ENCODE measurements at regions not wholly inside any gene's neighbourhood (a gene's known extent, or its start where the extent isn't known, plus 50 kb on each side); places are given as distances from the start of the nearest gene placed in this dataset.

GRCh38 chr4:184300816-184301215 lies 83.1 kb upstream of the ENPP6 start:
- no peaks in the 10 kb centered on the region for H3F3A ChIP-seq (ENCODE audit: control insufficient read depth, insufficient read depth)
- no peaks in the 10 kb centered on the region for H3K36me3 ChIP-seq (ENCODE audit: control insufficient read depth, low read length)
- no peak for TF ChIP-seq EZH2phosphoT487 (IDR thresholded peaks at IDR 0.05; ENCODE audit: borderline replicate concordance, low read length)
- no peak for TF ChIP-seq CTCF (IDR thresholded peaks at IDR 0.05; ENCODE audit: low read depth, low read length, poor library complexity, severe bottlenecking)

GRCh38 chr4:184298254-184298653 lies 80.6 kb upstream of the ENPP6 start:
- no peaks in the 10 kb centered on the region for H3K9me3 ChIP-seq (ENCODE audit: control insufficient read depth, insufficient read depth, low read length)
- no peaks in the 10 kb centered on the region for H3K9me2 ChIP-seq (replicated peaks; ENCODE audit: control insufficient read depth, low read length)
- H3K36me3 ChIP-seq (ENCODE audit: control insufficient read depth, low read length), result no peaks in the 10 kb centered on the region
- H3K27ac ChIP-seq (ENCODE audit: low read depth, low read length), result no peak overlapping the region
- no peak overlapping the region for H3K4me3 ChIP-seq (ENCODE audit: low read length)
- H3K79me2 ChIP-seq (ENCODE audit: control insufficient read depth, low read length), result no peaks in the 10 kb centered on the region
- no peaks in the 10 kb centered on the region for H3F3A ChIP-seq (ENCODE audit: control insufficient read depth, insufficient read depth)
- H3K27me3 ChIP-seq (ENCODE audit: control insufficient read depth, low read length), result no peaks in the 10 kb centered on the region
- no peak overlapping the region for H3K4me2 ChIP-seq (ENCODE audit: low read length)
- TF ChIP-seq CTCF (IDR thresholded peaks at IDR 0.05; ENCODE audit: low read depth, low read length, poor library complexity, severe bottlenecking), result no peak
- no peak for TF ChIP-seq EZH2phosphoT487 (IDR thresholded peaks at IDR 0.05; ENCODE audit: borderline replicate concordance, low read length)
- H4K20me1 ChIP-seq (ENCODE audit: control insufficient read depth, insufficient read depth, low read depth, low read length), result no peaks in the 10 kb centered on the region
- H3K4me1 ChIP-seq (ENCODE audit: control insufficient read depth, low read length), result no peaks in the 10 kb centered on the region

More at GRCh38 chr4:184300816-184301215, 83.1 kb upstream of the ENPP6 start:
- Histone ChIP-seq H3K4me2 (ENCODE audit: low read length) (no peak overlapping the region), H3K27ac (ENCODE audit: low read depth, low read length) (no peak overlapping the region), H3K9me3 (ENCODE audit: control insufficient read depth, insufficient read depth, low read length) (peaks cover 4% of the 10 kb centered on the region; the same call in 1 of the 2 replicates), H3K27me3 (ENCODE audit: control insufficient read depth, low read length) (no peaks in the 10 kb centered on the region), H3K4me1 (ENCODE audit: control insufficient read depth, low read length) (no peaks in the 10 kb centered on the region), H3K9me2 (replicated peaks; ENCODE audit: control insufficient read depth, low read length) (no peaks in the 10 kb centered on the region), H3K4me3 (ENCODE audit: low read length) (no peak overlapping the region), H3K79me2 (ENCODE audit: control insufficient read depth, low read length) (no peaks in the 10 kb centered on the region), H4K20me1 (ENCODE audit: control insufficient read depth, insufficient read depth, low read depth, low read length) (no peaks in the 10 kb centered on the region)

- no peaks in the 10 kb centered on the region for H3K9me3 ChIP-seq (ENCODE audit: control insufficient read depth, insufficient read depth, low read length)
- TF ChIP-seq CTCF (IDR thresholded peaks at IDR 0.05; ENCODE audit: low read depth, low read length, poor library complexity, severe bottlenecking) (no peak), EZH2phosphoT487 (IDR thresholded peaks at IDR 0.05; ENCODE audit: borderline replicate concordance, low read length) (no peak)
- H3K9me2 ChIP-seq (replicated peaks; ENCODE audit: control insufficient read depth, low read length), result no peaks in the 10 kb centered on the region
- H3F3A ChIP-seq (ENCODE audit: control insufficient read depth, insufficient read depth), result no peaks in the 10 kb centered on the region
- H3K4me1 ChIP-seq (ENCODE audit: control insufficient read depth, low read length), result no peaks in the 10 kb centered on the region
- no peak overlapping the region for H3K27ac ChIP-seq (ENCODE audit: low read depth, low read length)
- H3K4me2 ChIP-seq (ENCODE audit: low read length), result no peak overlapping the region
- H3K36me3 ChIP-seq (ENCODE audit: control insufficient read depth, low read length), result no peaks in the 10 kb centered on the region
- H3K4me3 ChIP-seq (ENCODE audit: low read length), result no peak overlapping the region
- no peaks in the 10 kb centered on the region for H4K20me1 ChIP-seq (ENCODE audit: control insufficient read depth, insufficient read depth, low read depth, low read length)
- H3K79me2 ChIP-seq (ENCODE audit: control insufficient read depth, low read length), result no peaks in the 10 kb centered on the region
- no peaks in the 10 kb centered on the region for H3K27me3 ChIP-seq (ENCODE audit: control insufficient read depth, low read length)
Observed at GRCh38 chr4:184295206-184295605, 77.5 kb upstream of the ENPP6 start.
